MCF 10A (cell line): ENCODE measurements at regions not wholly inside any gene's neighbourhood (a gene's known extent, or its start where the extent isn't known, plus 50 kb on each side); places are given as distances from the start of the nearest gene placed in this dataset.

Experiments used
- BruUV-seq: library from RNA; stranded (reverse); fragments of 400-500 nt; replicated peaks from 2 replicates; lab custom pipeline; 2021; lab: Mats Ljungman, UMichigan
- CTCF ChIA-PET: fragments of 300-600 bp; sonication (Branson Sonifier 250); formaldehyde crosslinking; extraction: SDS; loops from one replicate; lab custom pipeline; 2021; ENCODE audit warnings: antibody characterized with exemption, inconsistent platforms; lab: Yijun Ruan, JAX
- POLR2A ChIA-PET: fragments of 300-600, 350-650 bp; sonication (Branson Sonifier 250); formaldehyde crosslinking; extraction: SDS; loops from one replicate; lab custom pipeline; 2020; ENCODE audit warnings: antibody characterized with exemption, inconsistent platforms; lab: Yijun Ruan, JAX
- DNase-seq: peaks from one replicate; pipeline ENCODE4 v3.0.0-alpha.2; 2018; ENCODE audit not compliant: unreplicated experiment
- H3K27ac Mint-ChIP-seq: one replicate; pipeline ENCODE4 v1.8.0; 2022; ENCODE audit warnings: mild to moderate bottlenecking, low read depth, mixed read lengths; ENCODE audit not compliant: unreplicated experiment
- H3K27me3 Mint-ChIP-seq: one replicate; pipeline ENCODE4 v1.8.0; 2022; ENCODE audit warnings: mixed read lengths; ENCODE audit not compliant: insufficient read depth, unreplicated experiment
- H3K36me3 Mint-ChIP-seq: one replicate; pipeline ENCODE4 v1.8.0; 2022; ENCODE audit warnings: mild to moderate bottlenecking, moderate library complexity, mixed read lengths; ENCODE audit not compliant: insufficient read depth, unreplicated experiment
- H3K4me1 Mint-ChIP-seq: one replicate; pipeline ENCODE4 v1.8.0; 2022; ENCODE audit warnings: mixed read lengths; ENCODE audit not compliant: insufficient read depth, unreplicated experiment
- H3K4me3 Mint-ChIP-seq: one replicate; pipeline ENCODE4 v1.8.0; 2022; ENCODE audit warnings: mild to moderate bottlenecking, moderate library complexity, mixed read lengths; ENCODE audit not compliant: unreplicated experiment
- H3K9me3 Mint-ChIP-seq: one replicate; pipeline ENCODE4 v1.8.0; 2022; ENCODE audit warnings: mixed read lengths; ENCODE audit not compliant: unreplicated experiment
- intact Hi-C: fragments of 100-400 bp; cut with micrococcal nuclease; formaldehyde crosslinking; loops from 2 replicates; pipeline ENCODE4 v1.14.1; 2022
- TF ChIP-seq, protein P1 (sequence below): fragments of 200-600 bp; IDR thresholded peaks from one replicate; pipeline ENCODE4 v1.8.0; 2022; ENCODE audit warnings: antibody characterized with exemption, mild to moderate bottlenecking; ENCODE audit not compliant: unreplicated experiment

DNA sequence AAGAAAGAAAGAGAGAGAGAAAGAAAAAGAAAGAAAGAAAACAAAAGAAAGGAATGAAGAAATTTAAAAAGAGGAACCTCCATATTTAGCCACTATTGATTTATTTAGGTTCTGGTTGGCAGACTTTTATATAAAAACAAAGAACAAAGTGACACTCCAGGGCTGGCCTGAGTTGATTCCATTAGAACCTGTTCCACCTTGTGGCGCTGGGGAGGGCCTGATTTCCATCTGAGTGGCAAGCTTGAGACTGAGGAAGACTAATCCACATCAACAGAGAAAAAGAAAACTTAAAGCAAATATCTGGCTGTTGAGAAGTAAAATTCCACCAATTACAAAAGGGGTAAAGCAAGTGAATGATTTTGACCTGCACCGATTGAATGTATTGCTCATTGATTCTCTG lies 345.3 kb downstream of the EN1 start:
- Mint-ChIP-seq H3K4me1 (no peaks in the 10 kb centered on the region), H3K27ac (no peak overlapping the region), H3K36me3 (no peaks in the 10 kb centered on the region), H3K4me3 (no peak overlapping the region), H3K27me3 (no peaks in the 10 kb centered on the region), H3K9me3 (no peaks in the 10 kb centered on the region)
- intact Hi-C loops: no loop called here
- no peak for DNase-seq
- BruUV-seq: no TSS peak
- TF ChIP-seq, protein P1, sequence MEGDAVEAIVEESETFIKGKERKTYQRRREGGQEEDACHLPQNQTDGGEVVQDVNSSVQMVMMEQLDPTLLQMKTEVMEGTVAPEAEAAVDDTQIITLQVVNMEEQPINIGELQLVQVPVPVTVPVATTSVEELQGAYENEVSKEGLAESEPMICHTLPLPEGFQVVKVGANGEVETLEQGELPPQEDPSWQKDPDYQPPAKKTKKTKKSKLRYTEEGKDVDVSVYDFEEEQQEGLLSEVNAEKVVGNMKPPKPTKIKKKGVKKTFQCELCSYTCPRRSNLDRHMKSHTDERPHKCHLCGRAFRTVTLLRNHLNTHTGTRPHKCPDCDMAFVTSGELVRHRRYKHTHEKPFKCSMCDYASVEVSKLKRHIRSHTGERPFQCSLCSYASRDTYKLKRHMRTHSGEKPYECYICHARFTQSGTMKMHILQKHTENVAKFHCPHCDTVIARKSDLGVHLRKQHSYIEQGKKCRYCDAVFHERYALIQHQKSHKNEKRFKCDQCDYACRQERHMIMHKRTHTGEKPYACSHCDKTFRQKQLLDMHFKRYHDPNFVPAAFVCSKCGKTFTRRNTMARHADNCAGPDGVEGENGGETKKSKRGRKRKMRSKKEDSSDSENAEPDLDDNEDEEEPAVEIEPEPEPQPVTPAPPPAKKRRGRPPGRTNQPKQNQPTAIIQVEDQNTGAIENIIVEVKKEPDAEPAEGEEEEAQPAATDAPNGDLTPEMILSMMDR: no peak
- CTCF ChIA-PET: no interaction called here
- POLR2A ChIA-PET: no interaction called here

DNA sequence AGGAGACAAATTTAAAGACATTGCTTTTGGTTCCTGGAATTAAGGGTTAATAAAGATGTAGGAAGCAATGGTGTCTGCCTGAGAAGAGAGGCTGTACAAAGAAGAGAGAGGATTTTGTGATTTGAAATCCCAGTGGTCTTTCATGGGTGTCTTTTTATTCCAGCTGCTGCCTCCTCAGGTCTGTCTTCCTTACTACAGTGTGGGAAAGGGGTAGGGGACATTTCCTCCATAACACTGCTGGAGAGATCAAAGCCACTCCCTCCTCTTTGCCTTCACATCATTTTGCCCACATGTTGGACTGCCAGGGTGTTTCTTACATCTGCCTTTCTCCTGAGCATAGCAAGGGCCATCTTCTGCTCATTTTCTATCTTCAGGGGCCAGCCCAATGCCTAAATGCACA lies 348.5 kb downstream of the EN1 start:
- Mint-ChIP-seq H3K4me1 (no peaks in the 10 kb centered on the region), H3K9me3 (no peaks in the 10 kb centered on the region), H3K27me3 (no peaks in the 10 kb centered on the region), H3K4me3 (no peak overlapping the region), H3K27ac (no peak overlapping the region), H3K36me3 (no peaks in the 10 kb centered on the region)
- no peak for DNase-seq
- CTCF ChIA-PET: no interaction called here
- TF ChIP-seq, protein P1: no peak
- no TSS peak for BruUV-seq
- intact Hi-C loops: no loop called here
- POLR2A ChIA-PET: no interaction called here

DNA sequence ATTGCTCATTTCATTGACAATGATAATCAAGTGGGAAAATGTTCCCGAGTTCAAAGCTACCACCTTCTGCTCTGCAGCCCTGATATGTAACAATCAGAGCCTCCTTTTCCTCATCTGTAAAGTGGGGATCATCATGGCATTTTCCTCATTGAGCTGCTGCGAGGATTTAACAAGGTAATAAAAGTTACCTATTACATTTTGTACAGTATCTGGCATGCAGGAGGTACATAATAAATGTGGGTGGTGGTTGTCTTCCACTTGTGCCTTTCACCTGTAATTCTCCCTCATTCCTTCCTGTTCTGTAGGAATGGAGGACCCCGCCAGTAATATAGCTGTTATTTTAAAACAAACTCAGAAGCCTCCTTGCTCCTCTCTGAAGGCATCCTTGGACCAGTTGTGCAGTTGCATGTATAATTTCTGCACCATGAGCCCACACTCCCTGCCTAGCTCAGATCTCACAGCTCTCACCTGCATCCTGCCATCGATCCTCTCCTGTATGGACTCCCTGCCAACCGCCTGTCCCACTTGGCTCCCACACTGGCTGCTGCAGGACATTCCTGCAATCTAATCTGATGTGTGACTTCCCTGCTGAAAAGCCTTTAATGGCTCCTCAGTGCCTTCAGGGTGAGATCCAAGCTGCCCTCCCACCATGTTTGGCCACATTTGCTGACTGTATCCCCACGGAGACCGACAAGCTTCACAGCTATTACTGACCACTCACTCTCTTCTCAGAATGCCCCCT lies 350.4 kb downstream of the EN1 start:
- no peak overlapping the region for H3K27ac Mint-ChIP-seq
- no peak for DNase-seq
- no TSS peak for BruUV-seq
- no peak overlapping the region for H3K4me3 Mint-ChIP-seq
- POLR2A ChIA-PET: interaction anchor here (0.5 kb wide), 1 partner anchor 40 kb away, joined by 3 read pairs; no protein-coding TSS in a partner anchor
- TF ChIP-seq, protein P1: no peak
- no peaks in the 10 kb centered on the region for H3K36me3 Mint-ChIP-seq
- intact Hi-C loops: no loop called here
- H3K9me3 Mint-ChIP-seq: no peaks in the 10 kb centered on the region
- CTCF ChIA-PET: interaction anchor here (1.0 to 1.1 kb wide), 2 partner anchors 12 to 16 kb away, joined by 3 read pairs; no protein-coding TSS in a partner anchor
- H3K4me1 Mint-ChIP-seq: no peaks in the 10 kb centered on the region
- H3K27me3 Mint-ChIP-seq: no peaks in the 10 kb centered on the region

DNA sequence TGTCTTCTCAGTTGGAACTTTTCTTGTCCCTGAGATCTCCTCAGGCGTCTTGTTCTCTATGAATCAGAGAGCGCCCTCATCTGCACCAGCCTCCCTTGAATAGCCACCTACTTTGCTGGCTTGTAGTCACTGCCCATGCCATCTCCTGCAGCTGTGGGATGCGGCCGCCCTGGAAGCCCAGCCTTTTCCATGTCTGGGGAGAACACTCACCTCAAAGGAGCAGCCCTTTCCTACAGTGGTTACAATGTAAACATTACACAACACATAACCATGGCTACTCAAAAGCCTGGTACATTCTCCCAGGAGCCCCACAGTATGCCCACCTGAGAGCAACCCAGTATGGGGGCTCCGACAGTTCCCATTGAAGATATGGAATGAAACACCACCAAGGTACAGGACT lies 351.0 kb downstream of the EN1 start:
- H3K27me3 Mint-ChIP-seq: no peaks in the 10 kb centered on the region
- TF ChIP-seq, protein P1: no peak
- H3K27ac Mint-ChIP-seq: no peak overlapping the region
- intact Hi-C loops: no loop called here
- no peaks in the 10 kb centered on the region for H3K4me1 Mint-ChIP-seq
- no peaks in the 10 kb centered on the region for H3K36me3 Mint-ChIP-seq
- BruUV-seq: no TSS peak
- H3K4me3 Mint-ChIP-seq: no peak overlapping the region
- H3K9me3 Mint-ChIP-seq: no peaks in the 10 kb centered on the region
- CTCF ChIA-PET: interaction anchor here (0.8 kb wide), 1 partner anchor 65 kb away, joined by 3 read pairs; no protein-coding TSS in a partner anchor
- no peak for DNase-seq
- POLR2A ChIA-PET: no interaction called here
